ENCODE measurements at regions not wholly inside any gene's neighbourhood (a gene's known extent, or its start where the extent isn't known, plus 50 kb on each side); places are given as distances from the start of the nearest gene placed in this dataset.

DNA sequence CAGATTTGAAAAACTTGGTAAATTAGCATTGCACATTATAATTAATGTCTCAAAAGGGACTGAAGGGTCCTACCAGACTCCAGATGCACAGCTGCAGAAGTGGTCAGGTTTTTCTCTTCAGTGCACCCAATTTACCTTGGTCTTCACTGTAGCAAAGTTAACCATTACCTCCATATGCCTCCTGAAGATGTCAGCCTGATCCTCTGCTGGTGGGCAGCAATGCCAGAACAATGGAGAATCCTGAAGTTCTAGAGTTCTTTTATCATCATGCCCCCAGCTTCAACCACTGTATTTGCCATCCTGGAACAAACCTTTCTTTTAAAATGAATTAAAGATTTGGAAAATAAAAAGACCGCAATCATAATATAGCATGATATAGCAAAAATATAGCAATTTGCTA, 1774.8 kb upstream of the CELF4 start:
- Histone ChIP-seq H3K4me3 (ENCODE audit: low read length) (no peak overlapping the region), H3K4me1 (ENCODE audit: insufficient read depth, low read length) (no peaks in the 10 kb centered on the region), H3K27me3 (ENCODE audit: insufficient read depth, low read length, poor library complexity, severe bottlenecking) (no peaks in the 10 kb centered on the region), H3K27ac (ENCODE audit: low read depth, low read length) (no peak overlapping the region), H3K9me3 (ENCODE audit: low read length) (no peaks in the 10 kb centered on the region), H3K36me3 (ENCODE audit: insufficient read depth, low read length) (no peaks in the 10 kb centered on the region)
- ChIA-PET POLR2A (no interaction called here), CTCF (no interaction called here)
- H3K4me1 Mint-ChIP-seq, result no peaks in the 10 kb centered on the region
- no peak overlapping the region for H3K27ac Mint-ChIP-seq
- H3K9me3 Mint-ChIP-seq, result peaks cover 6 to 37% (median 21%) of the 10 kb centered on the region in 5 donors
- no peaks in the 10 kb centered on the region for H3K36me3 Mint-ChIP-seq
- DNase-seq, result no peak
- no peak overlapping the region for H3K4me3 Mint-ChIP-seq
- H3K27me3 Mint-ChIP-seq, result no peaks in the 10 kb centered on the region

- ChIA-PET CTCF (no interaction called here), POLR2A (no interaction called here)
- no peak for DNase-seq
- Histone ChIP-seq H3K27me3 (ENCODE audit: insufficient read depth, low read length, poor library complexity, severe bottlenecking) (no peaks in the 10 kb centered on the region), H3K4me3 (ENCODE audit: low read length) (no peak overlapping the region), H3K36me3 (ENCODE audit: insufficient read depth, low read length) (no peaks in the 10 kb centered on the region), H3K4me1 (ENCODE audit: insufficient read depth, low read length) (no peaks in the 10 kb centered on the region), H3K27ac (ENCODE audit: low read depth, low read length) (no peak overlapping the region), H3K9me3 (ENCODE audit: low read length) (no peaks in the 10 kb centered on the region)
- peaks cover 0 to 18% (median 2%) of the 10 kb centered on the region in 5 donors for H3K9me3 Mint-ChIP-seq
- H3K4me1 Mint-ChIP-seq, result no peaks in the 10 kb centered on the region
- no peak overlapping the region for H3K27ac Mint-ChIP-seq
- H3K4me3 Mint-ChIP-seq, result no peak overlapping the region
- H3K27me3 Mint-ChIP-seq, result no peaks in the 10 kb centered on the region
- H3K36me3 Mint-ChIP-seq, result no peaks in the 10 kb centered on the region
Observed at GRCh38 chr18:39329496-39330275, 1764.1 kb upstream of the CELF4 start.

DNA sequence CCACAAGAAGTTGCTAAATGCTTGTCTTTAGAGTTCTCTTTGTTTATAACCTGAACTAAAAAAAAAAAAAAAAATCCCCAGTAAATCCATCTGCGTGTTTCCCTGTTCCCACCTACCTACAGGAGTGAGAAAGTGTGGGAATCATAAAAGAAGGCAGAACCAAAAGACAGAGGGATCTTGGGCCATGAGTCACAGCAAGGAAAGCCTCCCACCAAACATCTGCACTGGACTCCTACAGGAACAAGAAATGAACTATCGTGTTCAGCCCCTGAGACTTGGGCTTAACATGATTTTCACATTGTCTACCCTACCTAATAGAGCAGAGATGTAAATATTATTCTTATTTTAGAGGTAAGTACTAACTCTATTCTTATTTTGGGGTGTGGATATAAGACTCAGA, 1761.2 kb upstream of the CELF4 start:
- peaks cover 0 to 3% (median 0%) of the 10 kb centered on the region in 5 donors for H3K9me3 Mint-ChIP-seq
- no peak overlapping the region for H3K4me3 Mint-ChIP-seq
- no peaks in the 10 kb centered on the region for H3K36me3 ChIP-seq (ENCODE audit: insufficient read depth, low read length)
- H3K27ac Mint-ChIP-seq, result no peak overlapping the region
- H3K4me3 ChIP-seq (ENCODE audit: low read length), result no peak overlapping the region
- ChIA-PET CTCF (no interaction called here), POLR2A (no interaction called here)
- DNase-seq, result no peak
- no peaks in the 10 kb centered on the region for H3K27me3 Mint-ChIP-seq
- no peaks in the 10 kb centered on the region for H3K4me1 ChIP-seq (ENCODE audit: insufficient read depth, low read length)
- no peaks in the 10 kb centered on the region for H3K4me1 Mint-ChIP-seq
- no peaks in the 10 kb centered on the region for H3K36me3 Mint-ChIP-seq
- no peaks in the 10 kb centered on the region for H3K27me3 ChIP-seq (ENCODE audit: insufficient read depth, low read length, poor library complexity, severe bottlenecking)
- H3K9me3 ChIP-seq (ENCODE audit: low read length), result no peaks in the 10 kb centered on the region
- H3K27ac ChIP-seq (ENCODE audit: low read depth, low read length), result no peak overlapping the region

DNA sequence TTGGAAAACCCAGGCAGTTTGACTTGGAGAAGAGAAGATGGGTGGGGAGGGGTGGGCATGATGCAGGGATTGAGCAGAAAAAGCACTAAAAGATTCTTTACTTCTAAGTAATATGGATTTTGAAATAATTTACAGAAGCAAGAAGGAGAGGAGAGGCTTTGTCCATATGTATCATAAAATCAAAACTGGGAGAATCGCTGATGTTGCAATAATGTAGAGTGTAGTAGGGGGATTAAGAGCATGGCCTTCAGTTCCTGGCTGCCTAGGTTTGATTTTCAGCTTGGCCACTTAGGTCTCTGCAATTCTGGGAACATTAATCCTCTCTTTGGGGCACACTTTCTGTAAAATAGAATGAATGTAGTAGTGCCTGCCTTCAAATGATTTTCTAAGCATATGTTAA, 1760.4 kb upstream of the CELF4 start:
- Histone ChIP-seq H3K9me3 (ENCODE audit: low read length) (no peaks in the 10 kb centered on the region), H3K27me3 (ENCODE audit: insufficient read depth, low read length, poor library complexity, severe bottlenecking) (no peaks in the 10 kb centered on the region), H3K27ac (ENCODE audit: low read depth, low read length) (no peak overlapping the region), H3K36me3 (ENCODE audit: insufficient read depth, low read length) (no peaks in the 10 kb centered on the region), H3K4me3 (ENCODE audit: low read length) (no peak overlapping the region), H3K4me1 (ENCODE audit: insufficient read depth, low read length) (no peaks in the 10 kb centered on the region)
- H3K4me1 Mint-ChIP-seq, result no peaks in the 10 kb centered on the region
- DNase-seq, result no peak
- H3K27ac Mint-ChIP-seq, result no peak overlapping the region
- no peak overlapping the region for H3K4me3 Mint-ChIP-seq
- H3K9me3 Mint-ChIP-seq, result peaks cover 0 to 3% (median 0%) of the 10 kb centered on the region in 5 donors
- ChIA-PET POLR2A (no interaction called here), CTCF (no interaction called here)
- no peaks in the 10 kb centered on the region for H3K36me3 Mint-ChIP-seq
- H3K27me3 Mint-ChIP-seq, result no peaks in the 10 kb centered on the region

GRCh38 chr18:39319141-39319540, 1753.5 kb upstream of the CELF4 start:
- Mint-ChIP-seq H3K36me3 (no peaks in the 10 kb centered on the region), H3K27ac (no peak overlapping the region), H3K4me3 (no peak overlapping the region), H3K9me3 (peaks cover 0 to 6% (median 0%) of the 10 kb centered on the region in 5 donors), H3K27me3 (no peaks in the 10 kb centered on the region), H3K4me1 (no peaks in the 10 kb centered on the region)
- H3K36me3 ChIP-seq (ENCODE audit: insufficient read depth, low read length), result no peaks in the 10 kb centered on the region
- CTCF ChIA-PET, result no interaction called here
- no peak overlapping the region for H3K27ac ChIP-seq (ENCODE audit: low read depth, low read length)
- H3K4me3 ChIP-seq (ENCODE audit: low read length), result no peak overlapping the region
- H3K27me3 ChIP-seq (ENCODE audit: insufficient read depth, low read length, poor library complexity, severe bottlenecking), result no peaks in the 10 kb centered on the region
- no peaks in the 10 kb centered on the region for H3K9me3 ChIP-seq (ENCODE audit: low read length)
- no peak for DNase-seq
- H3K4me1 ChIP-seq (ENCODE audit: insufficient read depth, low read length), result no peaks in the 10 kb centered on the region
- POLR2A ChIA-PET, result no interaction called here

- Histone ChIP-seq H3K27ac (ENCODE audit: low read depth, low read length) (no peak overlapping the region), H3K36me3 (ENCODE audit: insufficient read depth, low read length) (no peaks in the 10 kb centered on the region), H3K4me3 (ENCODE audit: low read length) (no peak overlapping the region), H3K9me3 (ENCODE audit: low read length) (no peaks in the 10 kb centered on the region), H3K27me3 (ENCODE audit: insufficient read depth, low read length, poor library complexity, severe bottlenecking) (no peaks in the 10 kb centered on the region), H3K4me1 (ENCODE audit: insufficient read depth, low read length) (no peaks in the 10 kb centered on the region)
- H3K9me3 Mint-ChIP-seq, result peaks cover 0 to 6% (median 0%) of the 10 kb centered on the region in 5 donors
- no peaks in the 10 kb centered on the region for H3K4me1 Mint-ChIP-seq
- DNase-seq, result no peak
- ChIA-PET CTCF (no interaction called here), POLR2A (no interaction called here)
- no peak overlapping the region for H3K27ac Mint-ChIP-seq
- H3K36me3 Mint-ChIP-seq, result no peaks in the 10 kb centered on the region
- no peaks in the 10 kb centered on the region for H3K27me3 Mint-ChIP-seq
- no peak overlapping the region for H3K4me3 Mint-ChIP-seq
Observed at GRCh38 chr18:39318462-39318861, 1752.9 kb upstream of the CELF4 start.

- Histone ChIP-seq H3K27ac (ENCODE audit: low read depth, low read length) (no peak overlapping the region), H3K27me3 (ENCODE audit: insufficient read depth, low read length, poor library complexity, severe bottlenecking) (no peaks in the 10 kb centered on the region), H3K4me3 (ENCODE audit: low read length) (no peak overlapping the region), H3K36me3 (ENCODE audit: insufficient read depth, low read length) (no peaks in the 10 kb centered on the region), H3K9me3 (ENCODE audit: low read length) (no peaks in the 10 kb centered on the region), H3K4me1 (ENCODE audit: insufficient read depth, low read length) (no peaks in the 10 kb centered on the region)
- no peaks in the 10 kb centered on the region for H3K27me3 Mint-ChIP-seq
- H3K4me1 Mint-ChIP-seq, result no peaks in the 10 kb centered on the region
- CTCF ChIA-PET, result no interaction called here
- POLR2A ChIA-PET, result no interaction called here
- H3K9me3 Mint-ChIP-seq, result peaks cover 0 to 6% (median 0%) of the 10 kb centered on the region in 5 donors
- H3K36me3 Mint-ChIP-seq, result no peaks in the 10 kb centered on the region
- no peak for DNase-seq
- H3K27ac Mint-ChIP-seq, result no peak overlapping the region
- H3K4me3 Mint-ChIP-seq, result no peak overlapping the region
Observed at GRCh38 chr18:39318008-39318407, 1752.4 kb upstream of the CELF4 start.

GRCh38 chr18:39314595-39314994, 1749.0 kb upstream of the CELF4 start:
- ChIA-PET POLR2A (no interaction called here), CTCF (no interaction called here)
- H3K9me3 ChIP-seq (ENCODE audit: low read length), result no peaks in the 10 kb centered on the region
- Mint-ChIP-seq H3K36me3 (no peaks in the 10 kb centered on the region), H3K4me3 (no peak overlapping the region), H3K4me1 (no peaks in the 10 kb centered on the region), H3K9me3 (peaks cover 0 to 16% (median 4%) of the 10 kb centered on the region in 5 donors), H3K27me3 (no peaks in the 10 kb centered on the region), H3K27ac (no peak overlapping the region)
- no peaks in the 10 kb centered on the region for H3K4me1 ChIP-seq (ENCODE audit: insufficient read depth, low read length)
- no peak overlapping the region for H3K27ac ChIP-seq (ENCODE audit: low read depth, low read length)
- H3K27me3 ChIP-seq (ENCODE audit: insufficient read depth, low read length, poor library complexity, severe bottlenecking), result no peaks in the 10 kb centered on the region
- no peak for DNase-seq
- H3K36me3 ChIP-seq (ENCODE audit: insufficient read depth, low read length), result no peaks in the 10 kb centered on the region
- H3K4me3 ChIP-seq (ENCODE audit: low read length), result no peak overlapping the region

All from CD8-positive, alpha-beta memory T cell (primary cell).